Right lobe of liver (tissue), 4 donors: ENCODE measurements at regions not wholly inside any gene's neighbourhood (a gene's known extent, or its start where the extent isn't known, plus 50 kb on each side); places are given as distances from the start of the nearest gene placed in this dataset.

Experiments used
- CTCF ChIP-seq, 4 donors: fragments of 200-600 bp in 3 of 4; fragments of 450-650 bp in 1 of 4; IDR thresholded peaks; one replicate each; pipeline versions ENCODE4 v1.5.1 to v1.8.0; 2016 to 2022; ENCODE audit warnings: antibody characterized with exemption in 4 of 4, mild to moderate bottlenecking in 2 of 4
- POLR2A ChIP-seq: fragments of 450-650 bp; IDR thresholded peaks from one replicate; pipeline ENCODE4 v1.6.1; 2017; ENCODE audit warnings: antibody characterized with exemption, mild to moderate bottlenecking
- donor health status: DM: no; HTN: no; CAD: no.
- donor health status: DM: no; HTN: no; CAD: no.
- donor health status: DM: no; HTN: yes; CAD: no.

- TF ChIP-seq CTCF (IDR thresholded peaks at IDR 0.05), result no peak
- no peak for TF ChIP-seq POLR2A
Observed at GRCh38 chr16:6281274-6281673, 1051.4 kb upstream of the RBFOX1 start.
